ENCODE measurements at regions not wholly inside any gene's neighbourhood (a gene's known extent, or its start where the extent isn't known, plus 50 kb on each side); places are given as distances from the start of the nearest gene placed in this dataset.

- no peak for DNase-seq (ENCODE audit: insufficient read length, low spot score)
- FAIRE-seq, result no peak
These were observed 760.4 kb upstream of the TBX3 start for GRCh38 chr12:115444346-115444745.

- no peak for DNase-seq (ENCODE audit: insufficient read length, low spot score)
- no peak for FAIRE-seq
These were observed 759.5 kb upstream of the TBX3 start for GRCh38 chr12:115443351-115443938.

GRCh38 chr12:115440438-115440837, 756.5 kb upstream of the TBX3 start:
- DNase-seq (ENCODE audit: insufficient read length, low spot score), result peak; percentile 59
- peak; percentile 20 for FAIRE-seq

- FAIRE-seq (no peak), DNase-seq (ENCODE audit: insufficient read length, low spot score) (no peak)
These were observed 755.1 kb upstream of the TBX3 start for GRCh38 chr12:115439008-115439601.

GRCh38 chr12:115438314-115438713, 754.3 kb upstream of the TBX3 start:
- FAIRE-seq, result no peak

GRCh38 chr12:115437061-115437567, 753.1 kb upstream of the TBX3 start:
- DNase-seq (ENCODE audit: insufficient read length, low spot score) (no peak), FAIRE-seq (no peak)

More at GRCh38 chr12:115438314-115438713, 754.3 kb upstream of the TBX3 start:
- no peak for DNase-seq (ENCODE audit: insufficient read length, low spot score)

GRCh38 chr12:115433014-115433634, 749.1 kb upstream of the TBX3 start:
- no peak for FAIRE-seq
- no peak for DNase-seq (ENCODE audit: insufficient read length, low spot score)

GRCh38 chr12:115430636-115431035, 746.7 kb upstream of the TBX3 start:
- FAIRE-seq, result no peak
- DNase-seq (ENCODE audit: insufficient read length, low spot score), result no peak

GRCh38 chr12:115426732-115427131, 742.8 kb upstream of the TBX3 start:
- FAIRE-seq (no peak), DNase-seq (ENCODE audit: insufficient read length, low spot score) (no peak)

GRCh38 chr12:115424003-115424402, 740.0 kb upstream of the TBX3 start:
- DNase-seq (ENCODE audit: insufficient read length, low spot score) (no peak), FAIRE-seq (no peak)

- DNase-seq (ENCODE audit: insufficient read length, low spot score) (no peak), FAIRE-seq (no peak)
These were observed 739.6 kb upstream of the TBX3 start for GRCh38 chr12:115423546-115423987.

GRCh38 chr12:115422845-115423545, 739.0 kb upstream of the TBX3 start:
- FAIRE-seq, result no peak

GRCh38 chr12:115421796-115422709, 738.1 kb upstream of the TBX3 start:
- FAIRE-seq (no peak), DNase-seq (ENCODE audit: insufficient read length, low spot score) (no peak)

More at GRCh38 chr12:115422845-115423545, 739.0 kb upstream of the TBX3 start:
- no peak for DNase-seq (ENCODE audit: insufficient read length, low spot score)

GRCh38 chr12:115421350-115421749, 737.4 kb upstream of the TBX3 start:
- DNase-seq (ENCODE audit: insufficient read length, low spot score) (no peak), FAIRE-seq (no peak)

- no peak for FAIRE-seq
- DNase-seq (ENCODE audit: insufficient read length, low spot score), result no peak
These were observed 735.2 kb upstream of the TBX3 start for GRCh38 chr12:115419145-115419646.

GRCh38 chr12:115417610-115418009, 733.6 kb upstream of the TBX3 start:
- DNase-seq (ENCODE audit: insufficient read length, low spot score), result no peak

GRCh38 chr12:115416869-115417268, 732.9 kb upstream of the TBX3 start:
- FAIRE-seq, result no peak
- DNase-seq (ENCODE audit: insufficient read length, low spot score), result no peak

More at GRCh38 chr12:115417610-115418009, 733.6 kb upstream of the TBX3 start:
- FAIRE-seq, result no peak

GRCh38 chr12:115413626-115414025, 729.7 kb upstream of the TBX3 start:
- no peak for DNase-seq (ENCODE audit: insufficient read length, low spot score)
- FAIRE-seq, result no peak

- no peak for FAIRE-seq
- DNase-seq (ENCODE audit: insufficient read length, low spot score), result no peak
These were observed 728.9 kb upstream of the TBX3 start for GRCh38 chr12:115412831-115413230.

- DNase-seq (ENCODE audit: insufficient read length, low spot score), result no peak
- no peak for FAIRE-seq
These were observed 727.1 kb upstream of the TBX3 start for GRCh38 chr12:115411121-115411520.
